ENCODE measurements at regions not wholly inside any gene's neighbourhood (a gene's known extent, or its start where the extent isn't known, plus 50 kb on each side); places are given as distances from the start of the nearest gene placed in this dataset.

DNA sequence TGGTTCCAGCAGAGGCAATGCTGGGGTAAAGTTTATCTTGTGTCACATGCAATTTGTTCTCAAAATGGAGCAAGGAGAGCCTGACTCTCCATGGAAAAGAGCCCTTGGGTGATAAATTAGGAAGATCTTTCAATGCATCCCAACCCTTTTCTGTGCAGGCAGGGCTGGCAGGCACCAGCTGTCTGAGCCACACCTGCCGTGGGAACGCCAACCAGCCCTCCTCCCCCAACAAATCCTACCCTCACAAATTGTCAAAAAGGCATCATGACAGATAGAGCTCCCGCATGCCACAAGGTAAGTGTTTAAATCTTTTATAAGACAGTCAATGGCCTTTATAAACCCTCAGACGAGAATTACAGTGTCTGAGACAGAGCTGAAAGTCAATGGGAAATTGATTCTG lies 418.5 kb upstream of the CDH5 start:
- Histone ChIP-seq H3K56ac (ENCODE audit: extremely low read depth, insufficient read depth, low read length) (no peak overlapping the region), H4K5ac (ENCODE audit: low read depth, low read length) (no peak overlapping the region), H3K79me1 (ENCODE audit: low read depth in 1 of 2, low read length in 2 of 2) (no peaks in the 10 kb centered on the region), H2AK5ac (ENCODE audit: low read depth, low read length) (no peak overlapping the region), H3K27me3 (ENCODE audit: control insufficient read depth, insufficient read depth, low read length) (peaks cover 11% of the 10 kb centered on the region), H3K27ac (ENCODE audit: insufficient read depth, low read length) (no peak overlapping the region), H3K4me3 (ENCODE audit: insufficient read depth, low read depth, low read length) (no peak overlapping the region), H3K4me2 (ENCODE audit: low read depth, low read length) (no peak overlapping the region), H3K4ac (ENCODE audit: low read depth, low read length) (no peak overlapping the region), H3K18ac (ENCODE audit: low read depth, low read length) (no peak overlapping the region), H2BK15ac (ENCODE audit: low read depth, low read length) (no peak overlapping the region), H2AK9ac (replicated peaks; ENCODE audit: low read depth, low read length, poor library complexity) (no peak overlapping the region), H3K9ac (ENCODE audit: low read depth, low read length) (no peak overlapping the region), H2BK120ac (ENCODE audit: low read depth, low read length) (no peak overlapping the region), H3K9me3 (ENCODE audit: control insufficient read depth, insufficient read depth, low read length) (no peaks in the 10 kb centered on the region), H2BK20ac (ENCODE audit: low read depth, low read length) (no peak overlapping the region), H2BK5ac (ENCODE audit: low read depth, low read length, poor library complexity, severe bottlenecking) (no peak overlapping the region), H3K9me1 (ENCODE audit: insufficient read depth, low read length) (no peaks in the 10 kb centered on the region), H4K8ac (ENCODE audit: low read depth in 2 of 2, low read length in 2 of 2) (no peak overlapping the region), H2AFZ (replicated peaks; ENCODE audit: low read length, poor library complexity) (no peak overlapping the region), H3K14ac (replicated peaks; ENCODE audit: low read depth, low read length) (no peak overlapping the region), H4K20me1 (ENCODE audit: insufficient read depth, low read length) (no peaks in the 10 kb centered on the region), H4K91ac (ENCODE audit: insufficient read depth, low read depth, low read length) (no peak overlapping the region), H3K4me1 (ENCODE audit: control insufficient read depth, insufficient read depth, low read length) (no peaks in the 10 kb centered on the region), H3K36me3 (ENCODE audit: control insufficient read depth, insufficient read depth, low read length) (no peaks in the 10 kb centered on the region), H3K23ac (ENCODE audit: low read depth, low read length) (no peak overlapping the region)
- WGBS, 2 experiments (ENCODE audit: extremely low coverage in 2 of 2, insufficient read length in 1 of 2), result 50% methylated on average over 1 of the region's 4 CpGs; no CpG with 5 or more reads in 1 of the 2 experiments
- ATAC-seq (ENCODE audit: low read depth) (no peak), DNase-seq (no peak)
- intact Hi-C loops (cut with micrococcal nuclease), result no loop called here
- in situ Hi-C loops (cut with MboI; ENCODE audit: low sequenced_read_pairs), result no loop called here
- no TSS peak for BruUV-seq (replicated peaks)
- TF ChIP-seq, protein P1, sequence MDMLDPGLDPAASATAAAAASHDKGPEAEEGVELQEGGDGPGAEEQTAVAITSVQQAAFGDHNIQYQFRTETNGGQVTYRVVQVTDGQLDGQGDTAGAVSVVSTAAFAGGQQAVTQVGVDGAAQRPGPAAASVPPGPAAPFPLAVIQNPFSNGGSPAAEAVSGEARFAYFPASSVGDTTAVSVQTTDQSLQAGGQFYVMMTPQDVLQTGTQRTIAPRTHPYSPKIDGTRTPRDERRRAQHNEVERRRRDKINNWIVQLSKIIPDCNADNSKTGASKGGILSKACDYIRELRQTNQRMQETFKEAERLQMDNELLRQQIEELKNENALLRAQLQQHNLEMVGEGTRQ (IDR thresholded peaks at IDR 0.05; ENCODE audit: low read depth, low read length), result no peak
- no peak for TF ChIP-seq POLR2A (IDR thresholded peaks at IDR 0.05; ENCODE audit: low read depth, low read length)
- TF ChIP-seq MAFK (IDR thresholded peaks at IDR 0.05; ENCODE audit: low read depth, low read length), result no peak
- TF ChIP-seq NFE2L2 (IDR thresholded peaks at IDR 0.05; ENCODE audit: low read depth, low read length), result no peak
- no peak for TF ChIP-seq RAD21 (IDR thresholded peaks at IDR 0.05; ENCODE audit: low read length)
- TF ChIP-seq FOS (IDR thresholded peaks at IDR 0.05; ENCODE audit: low read depth, low read length), result no peak
- TF ChIP-seq MAZ (IDR thresholded peaks at IDR 0.05; ENCODE audit: borderline replicate concordance, low read depth, low read length), result no peak
- no peak for TF ChIP-seq RFX5 (IDR thresholded peaks at IDR 0.05; ENCODE audit: low read depth, low read length)
- no peak for TF ChIP-seq SMC3 (IDR thresholded peaks at IDR 0.05; ENCODE audit: low read depth, low read length)
- TF ChIP-seq MXI1 (IDR thresholded peaks at IDR 0.05; ENCODE audit: borderline replicate concordance, low read depth, low read length), result no peak
- TF ChIP-seq, protein P2, sequence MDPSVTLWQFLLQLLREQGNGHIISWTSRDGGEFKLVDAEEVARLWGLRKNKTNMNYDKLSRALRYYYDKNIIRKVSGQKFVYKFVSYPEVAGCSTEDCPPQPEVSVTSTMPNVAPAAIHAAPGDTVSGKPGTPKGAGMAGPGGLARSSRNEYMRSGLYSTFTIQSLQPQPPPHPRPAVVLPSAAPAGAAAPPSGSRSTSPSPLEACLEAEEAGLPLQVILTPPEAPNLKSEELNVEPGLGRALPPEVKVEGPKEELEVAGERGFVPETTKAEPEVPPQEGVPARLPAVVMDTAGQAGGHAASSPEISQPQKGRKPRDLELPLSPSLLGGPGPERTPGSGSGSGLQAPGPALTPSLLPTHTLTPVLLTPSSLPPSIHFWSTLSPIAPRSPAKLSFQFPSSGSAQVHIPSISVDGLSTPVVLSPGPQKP (IDR thresholded peaks at IDR 0.05; ENCODE audit: borderline replicate concordance, low read depth, low read length), result no peak
- TF ChIP-seq CEBPB (IDR thresholded peaks at IDR 0.05; ENCODE audit: low read depth, low read length), result no peak
- TF ChIP-seq BHLHE40 (IDR thresholded peaks at IDR 0.05; ENCODE audit: low read depth, low read length), result no peak
- TF ChIP-seq CHD1 (IDR thresholded peaks at IDR 0.05; ENCODE audit: low read depth, low read length), result no peak
- TF ChIP-seq RCOR1 (IDR thresholded peaks at IDR 0.05; ENCODE audit: insufficient replicate concordance, low read length), result no peak
- TF ChIP-seq, protein P3, sequence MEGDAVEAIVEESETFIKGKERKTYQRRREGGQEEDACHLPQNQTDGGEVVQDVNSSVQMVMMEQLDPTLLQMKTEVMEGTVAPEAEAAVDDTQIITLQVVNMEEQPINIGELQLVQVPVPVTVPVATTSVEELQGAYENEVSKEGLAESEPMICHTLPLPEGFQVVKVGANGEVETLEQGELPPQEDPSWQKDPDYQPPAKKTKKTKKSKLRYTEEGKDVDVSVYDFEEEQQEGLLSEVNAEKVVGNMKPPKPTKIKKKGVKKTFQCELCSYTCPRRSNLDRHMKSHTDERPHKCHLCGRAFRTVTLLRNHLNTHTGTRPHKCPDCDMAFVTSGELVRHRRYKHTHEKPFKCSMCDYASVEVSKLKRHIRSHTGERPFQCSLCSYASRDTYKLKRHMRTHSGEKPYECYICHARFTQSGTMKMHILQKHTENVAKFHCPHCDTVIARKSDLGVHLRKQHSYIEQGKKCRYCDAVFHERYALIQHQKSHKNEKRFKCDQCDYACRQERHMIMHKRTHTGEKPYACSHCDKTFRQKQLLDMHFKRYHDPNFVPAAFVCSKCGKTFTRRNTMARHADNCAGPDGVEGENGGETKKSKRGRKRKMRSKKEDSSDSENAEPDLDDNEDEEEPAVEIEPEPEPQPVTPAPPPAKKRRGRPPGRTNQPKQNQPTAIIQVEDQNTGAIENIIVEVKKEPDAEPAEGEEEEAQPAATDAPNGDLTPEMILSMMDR (conservative IDR thresholded peaks at IDR 0.05; ENCODE audit: low read depth, low read length), result no peak
- dilution Hi-C loops (cut with HindIII; ENCODE audit: low sequenced_read_pairs, unreplicated experiment), result no loop called here
- CTCF ChIA-PET, result no interaction called here
- POLR2A ChIA-PET (ENCODE audit: unreplicated experiment), result no interaction called here
